Neural progenitor cell (in vitro differentiated cells): ENCODE measurements at regions not wholly inside any gene's neighbourhood (a gene's known extent, or its start where the extent isn't known, plus 50 kb on each side); places are given as distances from the start of the nearest gene placed in this dataset.

Experiments
- DNase-seq: peaks from one replicate; pipeline ENCODE4 v3.0.0-alpha.2; 2016; ENCODE audit warnings: low spot score
- H2AFZ ChIP-seq: fragments of 200-600 bp; sonication (generic); replicated peaks from 2 replicates; pipeline ENCODE4 v1.6.1; 2016; ENCODE audit warnings: antibody characterized with exemption
- H3F3A ChIP-seq: fragments of 200-600 bp; sonication (generic); 2 replicates; pipeline ENCODE4 v1.6.1; 2016; ENCODE audit warnings: antibody characterized with exemption, low read depth
- H3K27ac ChIP-seq: fragments of 200-600 bp; sonication (generic); 2 replicates; pipeline ENCODE4 v1.5.1; 2016; ENCODE audit warnings: mild to moderate bottlenecking
- H3K27me3 ChIP-seq: fragments of 200-600 bp; sonication (generic); 2 replicates; pipeline ENCODE4 v1.6.1; 2016; ENCODE audit warnings: mild to moderate bottlenecking, moderate library complexity
- H3K36me3 ChIP-seq: fragments of 200-600 bp; sonication (generic); 2 replicates; pipeline ENCODE4 v1.5.1; 2016
- H3K4me1 ChIP-seq: fragments of 200-600 bp; sonication (generic); 2 replicates; pipeline ENCODE4 v1.6.1; 2016; ENCODE audit warnings: mixed run types
- H3K4me2 ChIP-seq: fragments of 200-600 bp; sonication (generic); 2 replicates; pipeline ENCODE4 v1.6.1; 2016
- H3K4me3 ChIP-seq: fragments of 200-600 bp; sonication (generic); 2 replicates; pipeline ENCODE4 v1.5.1; 2016
- H3K79me2 ChIP-seq: fragments of 200-600 bp; sonication (generic); 2 replicates; pipeline ENCODE4 v1.6.1; 2016; ENCODE audit warnings: low read depth
- H3K9ac ChIP-seq: fragments of 200-600 bp; sonication (generic); 2 replicates; pipeline ENCODE4 v1.6.1; 2016
- H3K9me3 ChIP-seq: fragments of 200-600 bp; sonication (generic); 2 replicates; pipeline ENCODE4 v1.5.1; 2016; ENCODE audit warnings: low read depth
- H4K20me1 ChIP-seq: fragments of 200-600 bp; sonication (generic); 2 replicates; pipeline ENCODE4 v1.6.1; 2016; ENCODE audit warnings: low read depth
- H3K27ac Mint-ChIP-seq: 3 replicates; pipeline ENCODE4 v1.8.0; 2021; ENCODE audit warnings: mixed read lengths
- H3K27me3 Mint-ChIP-seq: 2 replicates; pipeline ENCODE4 v1.8.0; 2022; ENCODE audit warnings: low read depth, mild to moderate bottlenecking, inconsistent platforms, moderate library complexity, mixed read lengths; ENCODE audit not compliant: insufficient read depth
- H3K36me3 Mint-ChIP-seq: 3 replicates; pipeline ENCODE4 v1.8.0; 2021; ENCODE audit warnings: mixed read lengths
- H3K4me1 Mint-ChIP-seq: 3 replicates; pipeline ENCODE4 v1.8.0; 2021; ENCODE audit warnings: mixed read lengths
- H3K4me3 Mint-ChIP-seq: 3 replicates; pipeline ENCODE4 v1.8.0; 2021; ENCODE audit warnings: mild to moderate bottlenecking, moderate library complexity, mixed read lengths
- H3K9me3 Mint-ChIP-seq: 3 replicates; pipeline ENCODE4 v1.8.0; 2020; ENCODE audit warnings: mixed read lengths
- EZH2 ChIP-seq: fragments of 200-600 bp; sonication (generic); IDR thresholded peaks from 2 replicates; pipeline ENCODE4 v1.6.1; 2017; ENCODE audit warnings: antibody characterized with exemption, mild to moderate bottlenecking, moderate library complexity
- EZH2phosphoT487 ChIP-seq: fragments of 200-600 bp; sonication (generic); IDR thresholded peaks from 2 replicates; pipeline ENCODE4 v1.6.1; 2017; ENCODE audit warnings: antibody characterized with exemption
- TF ChIP-seq, protein P1 (sequence below): fragments of 200-600 bp; sonication (generic); IDR thresholded peaks from 2 replicates; pipeline ENCODE4 v1.5.1; 2017; ENCODE audit warnings: antibody characterized with exemption, mild to moderate bottlenecking

DNA sequence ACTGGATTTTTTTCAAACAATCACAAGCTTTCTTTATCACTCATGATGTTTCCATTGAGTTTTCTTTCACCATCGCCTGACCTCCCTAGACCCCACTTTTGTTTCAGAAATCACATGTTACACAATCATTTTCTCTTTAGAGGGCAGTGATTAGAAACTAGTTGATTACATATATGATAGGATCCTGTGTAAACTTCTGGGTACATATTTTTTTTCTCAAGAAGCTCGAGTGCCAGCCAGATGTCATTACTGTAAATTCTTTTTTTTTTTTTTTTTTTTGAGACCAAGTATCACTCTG, 62.4 kb upstream of the PSMA6 start:
- Histone ChIP-seq H3K4me3 (no peak overlapping the region), H3K4me2 (no peak overlapping the region), H3K9me3 (no peaks in the 10 kb centered on the region), H4K20me1 (no peaks in the 10 kb centered on the region), H3K9ac (no peak overlapping the region), H3K36me3 (no peaks in the 10 kb centered on the region), H3F3A (no peaks in the 10 kb centered on the region), H3K4me1 (no peaks in the 10 kb centered on the region), H2AFZ (no peak overlapping the region), H3K27me3 (no peaks in the 10 kb centered on the region), H3K27ac (no peak overlapping the region), H3K79me2 (no peaks in the 10 kb centered on the region)
- no peak overlapping the region for H3K4me3 Mint-ChIP-seq
- H3K27ac Mint-ChIP-seq: no peak overlapping the region
- TF ChIP-seq EZH2phosphoT487: no peak
- no peak for TF ChIP-seq EZH2
- TF ChIP-seq, protein P1, sequence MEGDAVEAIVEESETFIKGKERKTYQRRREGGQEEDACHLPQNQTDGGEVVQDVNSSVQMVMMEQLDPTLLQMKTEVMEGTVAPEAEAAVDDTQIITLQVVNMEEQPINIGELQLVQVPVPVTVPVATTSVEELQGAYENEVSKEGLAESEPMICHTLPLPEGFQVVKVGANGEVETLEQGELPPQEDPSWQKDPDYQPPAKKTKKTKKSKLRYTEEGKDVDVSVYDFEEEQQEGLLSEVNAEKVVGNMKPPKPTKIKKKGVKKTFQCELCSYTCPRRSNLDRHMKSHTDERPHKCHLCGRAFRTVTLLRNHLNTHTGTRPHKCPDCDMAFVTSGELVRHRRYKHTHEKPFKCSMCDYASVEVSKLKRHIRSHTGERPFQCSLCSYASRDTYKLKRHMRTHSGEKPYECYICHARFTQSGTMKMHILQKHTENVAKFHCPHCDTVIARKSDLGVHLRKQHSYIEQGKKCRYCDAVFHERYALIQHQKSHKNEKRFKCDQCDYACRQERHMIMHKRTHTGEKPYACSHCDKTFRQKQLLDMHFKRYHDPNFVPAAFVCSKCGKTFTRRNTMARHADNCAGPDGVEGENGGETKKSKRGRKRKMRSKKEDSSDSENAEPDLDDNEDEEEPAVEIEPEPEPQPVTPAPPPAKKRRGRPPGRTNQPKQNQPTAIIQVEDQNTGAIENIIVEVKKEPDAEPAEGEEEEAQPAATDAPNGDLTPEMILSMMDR: no peak
- peaks cover 2% of the 10 kb centered on the region for H3K36me3 Mint-ChIP-seq
- no peaks in the 10 kb centered on the region for H3K9me3 Mint-ChIP-seq
- H3K27me3 Mint-ChIP-seq: no peaks in the 10 kb centered on the region
- peaks cover 3% of the 10 kb centered on the region for H3K4me1 Mint-ChIP-seq
- DNase-seq: no peak

DNA sequence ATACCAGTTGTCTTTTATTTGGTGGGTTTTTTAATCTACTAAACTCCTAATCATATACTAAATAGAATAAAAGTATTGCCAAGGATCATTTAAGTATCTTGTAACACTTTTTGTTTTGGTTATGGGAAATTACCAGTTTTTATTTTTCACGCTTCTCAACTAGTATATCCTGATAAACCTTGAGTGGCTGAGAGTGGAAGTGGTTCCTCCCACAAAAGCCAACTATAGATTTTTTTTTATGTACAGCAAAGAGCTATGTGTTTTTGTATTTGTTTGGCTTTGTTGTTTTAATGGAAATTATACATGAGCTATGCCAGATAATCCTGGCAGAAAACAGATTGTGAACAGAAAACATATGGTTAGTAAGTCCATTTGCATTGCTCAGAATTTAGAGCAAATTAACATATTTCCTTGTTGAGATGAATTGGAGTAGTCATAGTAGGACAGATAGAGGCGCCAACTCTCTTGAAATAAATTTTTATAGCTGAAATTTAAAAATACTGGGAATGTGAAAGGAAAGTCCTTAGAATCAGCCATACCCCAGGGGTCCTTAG, 60.9 kb upstream of the PSMA6 start:
- H3K4me1 ChIP-seq: no peaks in the 10 kb centered on the region
- no peak overlapping the region for H3K4me2 ChIP-seq
- H3K27me3 ChIP-seq: no peaks in the 10 kb centered on the region
- no peaks in the 10 kb centered on the region for H3K79me2 ChIP-seq
- no peaks in the 10 kb centered on the region for H4K20me1 ChIP-seq
- no peaks in the 10 kb centered on the region for H3K36me3 ChIP-seq
- Mint-ChIP-seq H3K9me3 (no peaks in the 10 kb centered on the region), H3K4me3 (no peak overlapping the region), H3K27me3 (no peaks in the 10 kb centered on the region), H3K36me3 (peaks cover 2% of the 10 kb centered on the region), H3K4me1 (peaks cover 3% of the 10 kb centered on the region), H3K27ac (no peak overlapping the region)
- no peak overlapping the region for H2AFZ ChIP-seq
- H3F3A ChIP-seq: no peaks in the 10 kb centered on the region
- H3K9ac ChIP-seq: no peak overlapping the region
- DNase-seq: no peak
- no peak overlapping the region for H3K4me3 ChIP-seq
- H3K9me3 ChIP-seq: no peaks in the 10 kb centered on the region
- no peak for TF ChIP-seq EZH2phosphoT487
- TF ChIP-seq, protein P1: no peak
- TF ChIP-seq EZH2: no peak
- H3K27ac ChIP-seq: no peak overlapping the region

DNA sequence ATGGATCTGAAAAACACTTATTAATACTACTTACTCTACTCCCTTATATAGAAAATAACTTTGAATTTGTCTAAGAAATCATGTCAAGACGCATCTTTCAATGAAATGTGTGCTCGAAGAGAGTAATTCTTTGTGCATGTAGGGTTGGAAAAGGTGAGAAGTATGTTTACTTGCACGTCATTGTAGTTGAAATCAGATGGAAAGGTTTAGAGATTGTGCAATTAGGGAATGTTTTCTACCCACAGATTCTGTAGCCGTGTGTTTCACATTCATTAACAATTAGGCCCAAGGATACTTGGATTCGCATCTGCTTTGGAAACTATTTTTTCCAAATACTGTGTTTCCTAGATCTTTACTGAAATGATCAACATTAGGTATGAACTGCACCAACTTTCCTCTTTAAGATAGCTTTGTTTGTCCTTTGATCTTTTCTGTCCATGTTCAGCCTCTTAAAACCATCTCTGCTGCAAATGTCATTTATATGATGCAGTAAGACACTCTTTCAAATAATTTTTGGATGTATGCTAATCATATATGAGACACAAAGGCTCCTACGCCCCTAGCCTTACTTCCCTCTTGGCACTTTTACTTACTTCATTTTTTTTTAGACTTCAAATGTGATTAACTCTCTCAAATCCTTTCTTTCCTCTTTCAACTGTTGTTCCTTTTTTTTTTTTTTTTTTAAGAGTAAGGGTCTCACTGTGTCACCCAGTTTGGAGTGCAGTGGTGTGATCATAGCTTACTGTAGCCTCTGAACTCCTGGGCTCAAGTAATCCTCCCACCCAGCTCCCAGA, 58.0 kb upstream of the PSMA6 start:
- H3K79me2 ChIP-seq: no peaks in the 10 kb centered on the region
- Mint-ChIP-seq H3K27me3 (no peaks in the 10 kb centered on the region), H3K4me3 (no peak overlapping the region), H3K27ac (no peak overlapping the region), H3K4me1 (peaks cover 3% of the 10 kb centered on the region), H3K9me3 (no peaks in the 10 kb centered on the region), H3K36me3 (no peaks in the 10 kb centered on the region)
- no peaks in the 10 kb centered on the region for H3K36me3 ChIP-seq
- no peaks in the 10 kb centered on the region for H3K4me1 ChIP-seq
- H3K27ac ChIP-seq: no peak overlapping the region
- H3K27me3 ChIP-seq: no peaks in the 10 kb centered on the region
- no peak for DNase-seq
- no peak overlapping the region for H2AFZ ChIP-seq
- H3K9me3 ChIP-seq: no peaks in the 10 kb centered on the region
- no peak for TF ChIP-seq EZH2
- no peak for TF ChIP-seq EZH2phosphoT487
- TF ChIP-seq, protein P1: no peak
- H3K9ac ChIP-seq: no peak overlapping the region
- no peaks in the 10 kb centered on the region for H4K20me1 ChIP-seq
- no peak overlapping the region for H3K4me2 ChIP-seq
- no peak overlapping the region for H3K4me3 ChIP-seq
- no peaks in the 10 kb centered on the region for H3F3A ChIP-seq
